Lung (tissue), 11 donors: ENCODE measurements at regions not wholly inside any gene's neighbourhood (a gene's known extent, or its start where the extent isn't known, plus 50 kb on each side); places are given as distances from the start of the nearest gene placed in this dataset.

Experiments used
- ATAC-seq: fragments of 200-7000 bp; cut with Tn5 transposase; one replicate; pipeline ENCODE4 v1.9.1; 2020; ENCODE audit warnings: moderate number of reproducible peaks; ENCODE audit not compliant: insufficient read depth, low FRiP score
- DNase-seq, 3 donors: peaks; one replicate each; pipeline ENCODE4 v3.0.0-alpha.2; 2013 to 2017
- H3K27ac ChIP-seq, 2 donors: one replicate each; pipeline ENCODE4 v1.5.1; 2013; ENCODE audit warnings: mild to moderate bottlenecking in 2 of 2, moderate library complexity in 2 of 2, control low read depth in 1 of 2, inconsistent platforms in 1 of 2, low read depth in 1 of 2, low read length in 1 of 2
- H3K27me3 ChIP-seq, 3 donors: one replicate each; pipeline ENCODE4 v1.5.1; 2013; ENCODE audit warnings: low read length in 2 of 3; ENCODE audit not compliant: control insufficient read depth in 3 of 3, insufficient read depth in 3 of 3
- H3K36me3 ChIP-seq, 4 donors: one replicate each; pipeline ENCODE4 v1.5.1; 2013; ENCODE audit warnings: low read length in 4 of 4, mild to moderate bottlenecking in 1 of 4, moderate library complexity in 1 of 4; ENCODE audit not compliant: control insufficient read depth in 4 of 4, insufficient read depth in 4 of 4
- H3K4me1 ChIP-seq, 5 donors: one replicate each; pipeline ENCODE4 v1.5.1; 2013; ENCODE audit warnings: low read length in 5 of 5, mild to moderate bottlenecking in 2 of 5, moderate library complexity in 1 of 5; ENCODE audit not compliant: control insufficient read depth in 5 of 5, insufficient read depth in 5 of 5
- H3K4me3 ChIP-seq: one replicate; pipeline ENCODE4 v1.5.1; 2013; ENCODE audit warnings: mild to moderate bottlenecking, control low read depth, moderate library complexity
- H3K9ac ChIP-seq, 2 donors: one replicate each; pipeline ENCODE4 v1.5.1; 2013; ENCODE audit warnings: low read length in 2 of 2, control low read depth in 1 of 2; ENCODE audit not compliant: insufficient read depth in 1 of 2
- H3K9me3 ChIP-seq, 4 donors: one replicate each; pipeline ENCODE4 v1.5.1; 2013; ENCODE audit warnings: low read length in 3 of 4, mild to moderate bottlenecking in 1 of 4, moderate library complexity in 1 of 4; ENCODE audit not compliant: control insufficient read depth in 4 of 4, insufficient read depth in 3 of 4
- CTCF ChIP-seq: IDR thresholded peaks from 2 replicates; pipeline ENCODE4 v1.5.1; 2012; ENCODE audit warnings: mild to moderate bottlenecking; ENCODE audit errors: control extremely low read depth, extremely low read depth
- WGBS, 2 donors: extraction: QIAGEN DNeasy Blood & Tissue Kit; methylation state at CpG; one replicate each; pipeline ENCODE4 v1.1.7; 2013; 5-methylcytosine and 5-hydroxymethylcytosine counted together
- donor health status: control.
- donor health status: control.
- donor health status: Bipolar disorder and iron deficiency.
- donor health status: healthy.
- donor health status: DM: yes; HTN: yes; CAD: no.

- H3K9me3 ChIP-seq, result peaks cover 0 to 8% (median 4%) of the 10 kb centered on the region in 4 donors
- no peaks in the 10 kb centered on the region for H3K36me3 ChIP-seq
- no peak overlapping the region for H3K4me3 ChIP-seq
- WGBS, 2 donors, result 69 to 78% methylated on average over 6 of the region's 6 CpGs
- ATAC-seq, result no peak
- H3K27me3 ChIP-seq, result peaks cover 0 to 5% (median 0%) of the 10 kb centered on the region in 3 donors
- peaks cover 0 to 9% (median 0%) of the 10 kb centered on the region in 5 donors for H3K4me1 ChIP-seq
- H3K27ac ChIP-seq, result no peak overlapping the region
- TF ChIP-seq CTCF, result no peak
- no peak overlapping the region for H3K9ac ChIP-seq
- peak in 1 of 3 donors; percentile 14 for DNase-seq
Measured at GRCh38 chr17:14827396-14827919, 437.7 kb downstream of the PMP22 start.

- DNase-seq, result peak; percentile 51 to 79 (median 66)
- Histone ChIP-seq H3K9me3 (peaks cover 0 to 8% (median 4%) of the 10 kb centered on the region in 4 donors), H3K4me3 (no peak overlapping the region), H3K9ac (no peak overlapping the region), H3K4me1 (peaks cover 0 to 9% (median 0%) of the 10 kb centered on the region in 5 donors), H3K27ac (no peak overlapping the region), H3K36me3 (no peaks in the 10 kb centered on the region), H3K27me3 (peaks cover 0 to 5% (median 0%) of the 10 kb centered on the region in 3 donors)
- no peak for ATAC-seq
- TF ChIP-seq CTCF, result no peak
- WGBS, 2 donors, result 73 to 87% methylated on average over 3 of the region's 3 CpGs
Measured at GRCh38 chr17:14826358-14826757, 438.8 kb downstream of the PMP22 start.

DNA sequence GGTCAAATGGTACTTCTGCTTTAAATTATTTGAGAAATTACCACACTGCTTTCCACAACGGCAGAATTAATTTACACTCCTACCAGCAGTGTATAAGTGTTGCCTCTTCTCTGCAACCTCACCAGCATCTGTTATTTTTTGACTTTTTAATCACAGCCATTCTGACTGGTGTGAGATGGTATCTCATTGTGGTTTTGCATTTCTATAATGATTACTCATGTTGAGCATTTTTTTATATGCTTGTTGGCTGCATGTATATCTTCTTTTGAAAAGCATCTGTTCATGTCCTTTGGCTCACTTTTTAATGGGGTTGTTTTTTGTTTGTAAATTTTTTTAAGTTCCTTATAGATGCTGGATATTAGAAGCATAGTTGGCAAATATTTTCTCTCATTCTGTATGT lies 446.7 kb downstream of the PMP22 start:
- no peak overlapping the region for H3K27ac ChIP-seq
- no peak overlapping the region for H3K4me3 ChIP-seq
- H3K27me3 ChIP-seq, result no peaks in the 10 kb centered on the region
- no peaks in the 10 kb centered on the region for H3K4me1 ChIP-seq
- no peak overlapping the region for H3K9ac ChIP-seq
- peaks cover 0 to 5% (median 0%) of the 10 kb centered on the region in 4 donors for H3K9me3 ChIP-seq
- H3K36me3 ChIP-seq, result no peaks in the 10 kb centered on the region
- DNase-seq (peak in 1 of 3 donors; percentile 28), ATAC-seq (no peak)
- no peak for TF ChIP-seq CTCF
- WGBS, 2 donors, result 82 to 94% methylated on average over 1 of the region's 1 CpG

- TF ChIP-seq CTCF, result no peak
- no peak for DNase-seq
- H3K4me3 ChIP-seq, result no peak overlapping the region
- H3K9me3 ChIP-seq, result peaks cover 0 to 5% (median 0%) of the 10 kb centered on the region in 4 donors
- H3K4me1 ChIP-seq, result no peaks in the 10 kb centered on the region
- H3K27me3 ChIP-seq, result no peaks in the 10 kb centered on the region
- no peaks in the 10 kb centered on the region for H3K36me3 ChIP-seq
- no peak for ATAC-seq
- 91 to 94% methylated on average over 6 of the region's 6 CpGs for WGBS, 2 donors
- H3K27ac ChIP-seq, result no peak overlapping the region
- no peak overlapping the region for H3K9ac ChIP-seq
Measured at GRCh38 chr17:14815079-14815478, 450.0 kb downstream of the PMP22 start.
